ENCODE measurements at regions not wholly inside any gene's neighbourhood (a gene's known extent, or its start where the extent isn't known, plus 50 kb on each side); places are given as distances from the start of the nearest gene placed in this dataset.

- no peaks in the 10 kb centered on the region for H3K9me3 ChIP-seq (ENCODE audit: insufficient read depth, low read length)
- no peaks in the 10 kb centered on the region for H3K27me3 ChIP-seq (ENCODE audit: insufficient read depth, insufficient read length)
- TF ChIP-seq YY1 (IDR thresholded peaks at IDR 0.05; ENCODE audit: insufficient read depth, insufficient read length): no peak
- TF ChIP-seq ZNF274 (IDR thresholded peaks at IDR 0.05; ENCODE audit: low read depth, low read length): no peak
- no peak for TF ChIP-seq SUZ12 (IDR thresholded peaks at IDR 0.05; ENCODE audit: extremely low read depth, insufficient read depth, insufficient read length)
- H3K36me3 ChIP-seq (ENCODE audit: insufficient read depth, insufficient read length, low read length): no peaks in the 10 kb centered on the region
- no peak overlapping the region for H3K9ac ChIP-seq (ENCODE audit: insufficient read length, low read depth)
- H3K4me3 ChIP-seq (ENCODE audit: insufficient read length, low read depth): no peak overlapping the region
- no peak for DNase-seq (ENCODE audit: low read depth, low spot score)
- no peaks in the 10 kb centered on the region for H3K4me1 ChIP-seq (ENCODE audit: insufficient read depth, insufficient read length)
These were observed 159.5 kb upstream of the NRP1 start for GRCh38 chr10:33493978-33494377.

- no peak overlapping the region for H3K9ac ChIP-seq (ENCODE audit: insufficient read length, low read depth)
- no peak overlapping the region for H3K4me3 ChIP-seq (ENCODE audit: insufficient read length, low read depth)
- no peaks in the 10 kb centered on the region for H3K9me3 ChIP-seq (ENCODE audit: insufficient read depth, low read length)
- H3K4me1 ChIP-seq (ENCODE audit: insufficient read depth, insufficient read length): no peaks in the 10 kb centered on the region
- TF ChIP-seq SUZ12 (IDR thresholded peaks at IDR 0.05; ENCODE audit: extremely low read depth, insufficient read depth, insufficient read length): no peak
- no peak for TF ChIP-seq ZNF274 (IDR thresholded peaks at IDR 0.05; ENCODE audit: low read depth, low read length)
- TF ChIP-seq YY1 (IDR thresholded peaks at IDR 0.05; ENCODE audit: insufficient read depth, insufficient read length): no peak
- H3K27me3 ChIP-seq (ENCODE audit: insufficient read depth, insufficient read length): no peaks in the 10 kb centered on the region
- no peak for DNase-seq (ENCODE audit: low read depth, low spot score)
- H3K36me3 ChIP-seq (ENCODE audit: insufficient read depth, insufficient read length, low read length): no peaks in the 10 kb centered on the region
These were observed 159.0 kb upstream of the NRP1 start for GRCh38 chr10:33493497-33493896.

GRCh38 chr10:33492701-33493345 lies 158.4 kb upstream of the NRP1 start:
- DNase-seq (ENCODE audit: low read depth, low spot score): no peak
- Histone ChIP-seq H3K36me3 (ENCODE audit: insufficient read depth, insufficient read length, low read length) (no peaks in the 10 kb centered on the region), H3K9ac (ENCODE audit: insufficient read length, low read depth) (no peak overlapping the region), H3K4me1 (ENCODE audit: insufficient read depth, insufficient read length) (no peaks in the 10 kb centered on the region), H3K4me3 (ENCODE audit: insufficient read length, low read depth) (no peak overlapping the region), H3K27me3 (ENCODE audit: insufficient read depth, insufficient read length) (no peaks in the 10 kb centered on the region), H3K9me3 (ENCODE audit: insufficient read depth, low read length) (no peaks in the 10 kb centered on the region)
- no peak for TF ChIP-seq ZNF274 (IDR thresholded peaks at IDR 0.05; ENCODE audit: low read depth, low read length)
- no peak for TF ChIP-seq SUZ12 (IDR thresholded peaks at IDR 0.05; ENCODE audit: extremely low read depth, insufficient read depth, insufficient read length)
- no peak for TF ChIP-seq YY1 (IDR thresholded peaks at IDR 0.05; ENCODE audit: insufficient read depth, insufficient read length)

- Histone ChIP-seq H3K4me3 (ENCODE audit: insufficient read length, low read depth) (no peak overlapping the region), H3K36me3 (ENCODE audit: insufficient read depth, insufficient read length, low read length) (no peaks in the 10 kb centered on the region), H3K27me3 (ENCODE audit: insufficient read depth, insufficient read length) (no peaks in the 10 kb centered on the region), H3K9ac (ENCODE audit: insufficient read length, low read depth) (no peak overlapping the region), H3K4me1 (ENCODE audit: insufficient read depth, insufficient read length) (no peaks in the 10 kb centered on the region), H3K9me3 (ENCODE audit: insufficient read depth, low read length) (no peaks in the 10 kb centered on the region)
- DNase-seq (ENCODE audit: low read depth, low spot score): no peak
- TF ChIP-seq YY1 (IDR thresholded peaks at IDR 0.05; ENCODE audit: insufficient read depth, insufficient read length) (no peak), SUZ12 (IDR thresholded peaks at IDR 0.05; ENCODE audit: extremely low read depth, insufficient read depth, insufficient read length) (no peak), ZNF274 (IDR thresholded peaks at IDR 0.05; ENCODE audit: low read depth, low read length) (no peak)
These were observed 155.2 kb upstream of the NRP1 start for GRCh38 chr10:33489501-33490176.

- peaks cover 3% of the 10 kb centered on the region for H3K4me1 ChIP-seq (ENCODE audit: insufficient read depth, insufficient read length)
- no peak overlapping the region for H3K4me3 ChIP-seq (ENCODE audit: insufficient read length, low read depth)
- no peak overlapping the region for H3K9ac ChIP-seq (ENCODE audit: insufficient read length, low read depth)
- TF ChIP-seq SUZ12 (IDR thresholded peaks at IDR 0.05; ENCODE audit: extremely low read depth, insufficient read depth, insufficient read length): no peak
- TF ChIP-seq YY1 (IDR thresholded peaks at IDR 0.05; ENCODE audit: insufficient read depth, insufficient read length): no peak
- TF ChIP-seq ZNF274 (IDR thresholded peaks at IDR 0.05; ENCODE audit: low read depth, low read length): no peak
- no peaks in the 10 kb centered on the region for H3K27me3 ChIP-seq (ENCODE audit: insufficient read depth, insufficient read length)
- DNase-seq (ENCODE audit: low read depth, low spot score): no peak
- H3K36me3 ChIP-seq (ENCODE audit: insufficient read depth, insufficient read length, low read length): no peaks in the 10 kb centered on the region
- H3K9me3 ChIP-seq (ENCODE audit: insufficient read depth, low read length): no peaks in the 10 kb centered on the region
These were observed 152.7 kb upstream of the NRP1 start for GRCh38 chr10:33487014-33487776.

- Histone ChIP-seq H3K4me1 (ENCODE audit: insufficient read depth, insufficient read length) (peaks cover 3% of the 10 kb centered on the region), H3K9ac (ENCODE audit: insufficient read length, low read depth) (no peak overlapping the region), H3K36me3 (ENCODE audit: insufficient read depth, insufficient read length, low read length) (no peaks in the 10 kb centered on the region), H3K4me3 (ENCODE audit: insufficient read length, low read depth) (no peak overlapping the region), H3K9me3 (ENCODE audit: insufficient read depth, low read length) (no peaks in the 10 kb centered on the region; the same call in 1 of the 2 replicates), H3K27me3 (ENCODE audit: insufficient read depth, insufficient read length) (no peaks in the 10 kb centered on the region)
- no peak for DNase-seq (ENCODE audit: low read depth, low spot score)
- no peak for TF ChIP-seq YY1 (IDR thresholded peaks at IDR 0.05; ENCODE audit: insufficient read depth, insufficient read length)
- no peak for TF ChIP-seq SUZ12 (IDR thresholded peaks at IDR 0.05; ENCODE audit: extremely low read depth, insufficient read depth, insufficient read length)
These were observed 150.8 kb upstream of the NRP1 start for GRCh38 chr10:33485276-33485675.

GRCh38 chr10:33484787-33485186 lies 150.3 kb upstream of the NRP1 start:
- no peak for DNase-seq (ENCODE audit: low read depth, low spot score)
- Histone ChIP-seq H3K9me3 (ENCODE audit: insufficient read depth, low read length) (no peaks in the 10 kb centered on the region; the same call in 1 of the 2 replicates), H3K4me3 (ENCODE audit: insufficient read length, low read depth) (no peak overlapping the region), H3K27me3 (ENCODE audit: insufficient read depth, insufficient read length) (no peaks in the 10 kb centered on the region), H3K4me1 (ENCODE audit: insufficient read depth, insufficient read length) (peaks cover 3% of the 10 kb centered on the region), H3K9ac (ENCODE audit: insufficient read length, low read depth) (no peak overlapping the region), H3K36me3 (ENCODE audit: insufficient read depth, insufficient read length, low read length) (no peaks in the 10 kb centered on the region)
- no peak for TF ChIP-seq ZNF274 (IDR thresholded peaks at IDR 0.05; ENCODE audit: low read depth, low read length)
- no peak for TF ChIP-seq SUZ12 (IDR thresholded peaks at IDR 0.05; ENCODE audit: extremely low read depth, insufficient read depth, insufficient read length)
- TF ChIP-seq YY1 (IDR thresholded peaks at IDR 0.05; ENCODE audit: insufficient read depth, insufficient read length): no peak

Data from NT2/D1 (cell line).